ENCODE measurements at regions not wholly inside any gene's neighbourhood (a gene's known extent, or its start where the extent isn't known, plus 50 kb on each side); places are given as distances from the start of the nearest gene placed in this dataset.

- no peaks in the 10 kb centered on the region for H3K36me3 ChIP-seq (ENCODE audit: control insufficient read depth, insufficient read depth, low read length)
- no peaks in the 10 kb centered on the region for H3K9me3 ChIP-seq (ENCODE audit: control insufficient read depth, low read length)
- no peaks in the 10 kb centered on the region for H3K4me1 ChIP-seq (ENCODE audit: control insufficient read depth, insufficient read depth, low read length)
- no peak overlapping the region for H3K4me3 ChIP-seq (ENCODE audit: low read length)
- H3K9ac ChIP-seq (ENCODE audit: low read length), result no peak overlapping the region
- H3K27me3 ChIP-seq (ENCODE audit: control insufficient read depth, insufficient read depth, low read length), result peaks cover 6% of the 10 kb centered on the region
These were observed 65.1 kb upstream of the TNRC6C start for GRCh38 chr17:77893144-77894044.

- H3K4me3 ChIP-seq (ENCODE audit: low read length), result no peak overlapping the region
- H3K9me3 ChIP-seq (ENCODE audit: control insufficient read depth, low read length), result no peaks in the 10 kb centered on the region
- no peak overlapping the region for H3K9ac ChIP-seq (ENCODE audit: low read length)
- peaks cover 6% of the 10 kb centered on the region for H3K27me3 ChIP-seq (ENCODE audit: control insufficient read depth, insufficient read depth, low read length)
- H3K36me3 ChIP-seq (ENCODE audit: control insufficient read depth, insufficient read depth, low read length), result no peaks in the 10 kb centered on the region
- H3K4me1 ChIP-seq (ENCODE audit: control insufficient read depth, insufficient read depth, low read length), result no peaks in the 10 kb centered on the region
These were observed 64.2 kb upstream of the TNRC6C start for GRCh38 chr17:77894126-77894956.

GRCh38 chr17:77897741-77898301, 60.7 kb upstream of the TNRC6C start:
- no peak overlapping the region for H3K4me3 ChIP-seq (ENCODE audit: low read length)
- H3K36me3 ChIP-seq (ENCODE audit: control insufficient read depth, insufficient read depth, low read length), result no peaks in the 10 kb centered on the region
- H3K27me3 ChIP-seq (ENCODE audit: control insufficient read depth, insufficient read depth, low read length), result peaks cover 6% of the 10 kb centered on the region
- no peaks in the 10 kb centered on the region for H3K9me3 ChIP-seq (ENCODE audit: control insufficient read depth, low read length)
- no peaks in the 10 kb centered on the region for H3K4me1 ChIP-seq (ENCODE audit: control insufficient read depth, insufficient read depth, low read length)
- H3K9ac ChIP-seq (ENCODE audit: low read length), result no peak overlapping the region

DNA sequence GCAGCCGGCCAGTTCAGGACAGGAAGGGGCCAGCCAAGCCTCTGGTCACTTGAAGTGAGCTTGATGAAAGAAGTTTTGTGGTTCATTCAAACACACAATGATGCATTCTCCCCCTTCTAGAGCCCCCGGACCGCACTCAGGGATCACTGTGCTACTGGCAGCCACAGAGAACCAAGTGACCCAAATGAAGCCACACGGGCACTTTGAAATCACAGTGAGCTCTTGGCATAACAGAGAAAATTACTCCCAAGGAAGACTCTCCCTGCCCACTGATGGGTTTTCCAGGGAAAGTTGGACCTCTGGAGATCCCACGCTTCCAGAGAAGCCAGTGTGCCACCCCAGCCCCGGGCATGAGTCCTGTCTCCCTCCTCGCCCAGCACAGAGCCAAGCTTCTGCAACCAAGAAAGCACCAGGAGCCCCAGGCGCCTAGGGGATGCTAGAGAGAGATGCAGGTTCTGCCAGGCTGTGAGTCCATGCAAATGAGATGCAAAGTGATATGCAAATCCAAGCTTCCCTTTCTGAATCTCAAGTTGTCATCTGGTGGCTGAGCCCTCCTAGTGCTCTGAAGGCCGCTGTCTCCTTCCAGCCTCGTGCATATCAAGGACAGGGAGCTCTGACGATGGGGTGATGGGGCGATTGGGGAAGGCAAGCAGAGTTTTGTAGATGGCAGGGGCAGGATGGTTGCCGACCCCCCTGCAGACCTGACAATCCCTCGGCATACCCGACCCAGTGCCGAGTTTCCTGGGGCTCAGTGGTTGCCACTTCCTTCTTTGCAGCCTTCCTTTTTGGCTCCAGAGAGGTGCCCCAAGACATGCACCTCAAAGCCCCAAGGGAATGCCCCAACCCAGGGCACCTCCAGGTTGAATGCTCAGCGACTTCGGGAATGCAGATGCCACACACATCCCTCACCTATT, 59.7 kb upstream of the TNRC6C start:
- H3K27me3 ChIP-seq (ENCODE audit: control insufficient read depth, insufficient read depth, low read length), result peaks cover 6% of the 10 kb centered on the region
- H3K4me3 ChIP-seq (ENCODE audit: low read length), result no peak overlapping the region
- H3K9me3 ChIP-seq (ENCODE audit: control insufficient read depth, low read length), result no peaks in the 10 kb centered on the region
- H3K4me1 ChIP-seq (ENCODE audit: control insufficient read depth, insufficient read depth, low read length), result no peaks in the 10 kb centered on the region
- no peak overlapping the region for H3K9ac ChIP-seq (ENCODE audit: low read length)
- H3K36me3 ChIP-seq (ENCODE audit: control insufficient read depth, insufficient read depth, low read length), result no peaks in the 10 kb centered on the region

DNA sequence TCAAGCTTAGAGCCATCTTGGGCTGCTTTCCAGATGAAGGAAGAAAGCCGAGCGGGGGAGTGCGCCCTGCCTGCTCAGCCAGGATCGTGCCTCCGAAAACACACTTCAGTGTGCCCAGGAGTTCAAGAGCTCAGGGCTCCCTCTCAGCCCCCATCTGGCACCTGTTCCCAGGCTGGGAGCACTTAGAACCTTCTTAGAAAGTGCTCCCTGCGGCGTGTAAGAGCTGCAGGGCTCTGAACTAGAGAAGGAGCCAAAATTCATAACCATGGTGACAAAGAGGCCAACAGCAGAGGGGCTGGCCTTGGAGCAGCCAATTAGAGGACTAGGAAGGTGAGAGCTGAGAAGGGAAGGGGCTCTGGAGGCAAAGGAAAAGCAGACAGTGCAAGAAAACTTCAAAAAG, 59.0 kb upstream of the TNRC6C start:
- no peaks in the 10 kb centered on the region for H3K36me3 ChIP-seq (ENCODE audit: control insufficient read depth, insufficient read depth, low read length)
- no peaks in the 10 kb centered on the region for H3K4me1 ChIP-seq (ENCODE audit: control insufficient read depth, insufficient read depth, low read length)
- peaks cover 6% of the 10 kb centered on the region for H3K27me3 ChIP-seq (ENCODE audit: control insufficient read depth, insufficient read depth, low read length)

DNA sequence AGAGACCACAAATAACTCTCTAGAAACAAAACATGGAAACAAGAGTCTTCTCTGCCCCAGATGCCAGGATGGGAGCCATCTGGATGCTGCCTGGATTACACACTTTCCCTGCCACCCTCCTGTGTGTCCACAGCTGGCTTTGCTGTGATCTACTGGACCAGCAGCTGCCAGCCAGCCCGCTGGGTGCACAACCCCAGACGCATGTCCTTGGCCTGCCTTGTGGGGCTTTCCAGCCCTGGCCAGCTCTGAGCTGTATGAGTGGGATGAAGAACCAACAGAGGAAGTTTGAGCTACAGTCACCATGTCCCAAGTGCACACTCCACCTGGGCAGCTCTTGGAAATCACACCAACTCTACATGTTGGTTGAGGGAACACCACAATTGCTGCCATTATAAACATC, 57.0 kb upstream of the TNRC6C start:
- peaks cover 6% of the 10 kb centered on the region for H3K27me3 ChIP-seq (ENCODE audit: control insufficient read depth, insufficient read depth, low read length)
- no peaks in the 10 kb centered on the region for H3K9me3 ChIP-seq (ENCODE audit: control insufficient read depth, low read length)
- H3K4me3 ChIP-seq (ENCODE audit: low read length), result no peak overlapping the region
- H3K4me1 ChIP-seq (ENCODE audit: control insufficient read depth, insufficient read depth, low read length), result no peaks in the 10 kb centered on the region
- no peaks in the 10 kb centered on the region for H3K36me3 ChIP-seq (ENCODE audit: control insufficient read depth, insufficient read depth, low read length)
- no peak overlapping the region for H3K9ac ChIP-seq (ENCODE audit: low read length)

More for the DNA sequence above, 59.0 kb upstream of the TNRC6C start:
- H3K4me3 ChIP-seq (ENCODE audit: low read length), result no peak overlapping the region
- no peaks in the 10 kb centered on the region for H3K9me3 ChIP-seq (ENCODE audit: control insufficient read depth, low read length)
- no peak overlapping the region for H3K9ac ChIP-seq (ENCODE audit: low read length)

DNA sequence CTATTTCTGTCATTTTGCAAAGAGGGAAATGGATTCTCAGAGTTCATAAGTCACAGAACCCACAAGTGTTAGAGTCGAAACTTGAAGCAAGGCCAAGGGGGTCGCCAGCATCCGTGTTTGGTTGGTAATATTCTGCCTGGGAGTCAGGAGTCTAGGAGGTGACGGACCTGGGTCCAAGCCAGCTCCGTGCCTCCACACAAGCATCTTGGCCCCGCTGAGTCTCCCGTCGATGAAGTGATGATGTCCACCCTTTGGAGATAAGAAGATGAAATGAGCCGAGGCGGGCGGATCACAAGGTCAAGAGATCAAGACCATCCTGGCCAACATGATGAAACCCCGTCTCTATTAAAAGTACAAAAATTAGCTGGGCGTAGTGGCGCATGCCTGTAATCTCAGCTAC, 53.2 kb upstream of the TNRC6C start:
- Histone ChIP-seq H3K9me3 (ENCODE audit: control insufficient read depth, low read length) (no peaks in the 10 kb centered on the region), H3K27me3 (ENCODE audit: control insufficient read depth, insufficient read depth, low read length) (peaks cover 6% of the 10 kb centered on the region), H3K4me1 (ENCODE audit: control insufficient read depth, insufficient read depth, low read length) (no peaks in the 10 kb centered on the region), H3K9ac (ENCODE audit: low read length) (no peak overlapping the region), H3K4me3 (ENCODE audit: low read length) (no peak overlapping the region), H3K36me3 (ENCODE audit: control insufficient read depth, insufficient read depth, low read length) (no peaks in the 10 kb centered on the region)

DNA sequence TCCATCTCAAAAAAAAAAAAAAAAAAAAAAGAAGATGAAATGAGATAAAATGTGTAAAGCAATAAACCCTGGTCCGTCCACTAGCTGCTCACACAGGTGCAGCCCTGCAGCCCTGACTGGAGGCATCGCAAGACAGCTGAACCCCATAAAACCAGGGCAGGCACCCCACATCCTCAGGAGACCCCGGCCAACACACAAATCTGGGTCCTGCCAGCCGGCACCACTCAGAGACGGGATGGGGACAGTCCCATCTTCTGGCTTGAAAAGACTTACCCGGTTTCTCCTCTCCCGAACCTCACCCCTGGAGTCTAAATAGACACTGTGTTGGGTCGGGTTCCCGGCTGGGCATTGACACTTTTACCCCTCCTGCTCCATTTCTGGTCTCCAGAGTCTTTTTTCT, 52.7 kb upstream of the TNRC6C start:
- Histone ChIP-seq H3K4me1 (ENCODE audit: control insufficient read depth, insufficient read depth, low read length) (no peaks in the 10 kb centered on the region), H3K4me3 (ENCODE audit: low read length) (no peak overlapping the region), H3K36me3 (ENCODE audit: control insufficient read depth, insufficient read depth, low read length) (no peaks in the 10 kb centered on the region), H3K9me3 (ENCODE audit: control insufficient read depth, low read length) (no peaks in the 10 kb centered on the region), H3K27me3 (ENCODE audit: control insufficient read depth, insufficient read depth, low read length) (peaks cover 5% of the 10 kb centered on the region), H3K9ac (ENCODE audit: low read length) (no peak overlapping the region)

- no peak overlapping the region for H3K4me3 ChIP-seq (ENCODE audit: low read length)
- H3K9me3 ChIP-seq (ENCODE audit: control insufficient read depth, low read length), result no peaks in the 10 kb centered on the region
- H3K36me3 ChIP-seq (ENCODE audit: control insufficient read depth, insufficient read depth, low read length), result no peaks in the 10 kb centered on the region
- H3K4me1 ChIP-seq (ENCODE audit: control insufficient read depth, insufficient read depth, low read length), result no peaks in the 10 kb centered on the region
- no peaks in the 10 kb centered on the region for H3K27me3 ChIP-seq (ENCODE audit: control insufficient read depth, insufficient read depth, low read length)
- no peak overlapping the region for H3K9ac ChIP-seq (ENCODE audit: low read length)
These were observed 52.1 kb upstream of the TNRC6C start for GRCh38 chr17:77906377-77906871.

GRCh38 chr17:77907497-77908461, 50.7 kb upstream of the TNRC6C start:
- Histone ChIP-seq H3K27me3 (ENCODE audit: control insufficient read depth, insufficient read depth, low read length) (no peaks in the 10 kb centered on the region), H3K9me3 (ENCODE audit: control insufficient read depth, low read length) (no peaks in the 10 kb centered on the region), H3K4me1 (ENCODE audit: control insufficient read depth, insufficient read depth, low read length) (no peaks in the 10 kb centered on the region), H3K9ac (ENCODE audit: low read length) (no peak overlapping the region), H3K4me3 (ENCODE audit: low read length) (no peak overlapping the region), H3K36me3 (ENCODE audit: control insufficient read depth, insufficient read depth, low read length) (no peaks in the 10 kb centered on the region)
